ENCODE measurements at regions not wholly inside any gene's neighbourhood (a gene's known extent, or its start where the extent isn't known, plus 50 kb on each side); places are given as distances from the start of the nearest gene placed in this dataset.

DNA sequence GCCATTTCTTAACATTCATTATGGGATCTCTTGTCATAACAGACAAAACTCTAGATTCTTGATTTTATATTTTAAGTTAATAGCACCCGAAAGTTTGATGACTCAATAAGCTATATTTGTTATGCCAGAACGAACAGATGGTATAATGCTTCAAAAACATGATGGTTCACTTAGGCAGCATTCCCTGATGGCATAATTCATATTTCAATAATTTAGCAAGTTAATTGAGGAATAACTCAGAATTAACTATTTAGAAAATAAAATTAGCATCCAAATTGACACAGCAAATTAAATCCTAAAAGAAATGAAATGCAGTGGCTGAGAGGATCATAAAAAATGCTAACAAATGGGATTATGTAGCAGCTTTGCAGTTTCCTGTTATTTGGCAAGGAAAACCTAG lies 260.8 kb upstream of the MBL2 start:
- TF ChIP-seq POLR2AphosphoS5 (IDR thresholded peaks at IDR 0.05) (no peak), CTCF (IDR thresholded peaks at IDR 0.05 in 8 of 11, conservative IDR thresholded peaks at IDR 0.05 in 3 of 11) (no peak)
